Peyer's patch (tissue), 4 donors: ENCODE measurements at regions not wholly inside any gene's neighbourhood (a gene's known extent, or its start where the extent isn't known, plus 50 kb on each side); places are given as distances from the start of the nearest gene placed in this dataset.

Experiments
- DNase-seq, 3 donors: peaks; one replicate each; pipeline ENCODE4 v3.0.0-alpha.2; 2017 to 2019
- H3K27ac ChIP-seq, 4 donors: fragments of 200-600 bp; sonication (generic); one replicate each; pipeline ENCODE4 v1.5.1; 2016 to 2019
- H3K27me3 ChIP-seq, 2 donors: fragments of 200-600 bp; sonication (generic); one replicate each; pipeline ENCODE4 v1.5.1; 2019
- H3K36me3 ChIP-seq, 3 donors: fragments of 200-600 bp; sonication (generic); one replicate each; pipeline ENCODE4 v1.5.1; 2016 to 2019
- H3K4me1 ChIP-seq, 4 donors: fragments of 200-600 bp; sonication (generic); one replicate each; pipeline ENCODE4 v1.5.1; 2016 to 2019
- H3K4me3 ChIP-seq, 4 donors: fragments of 200-600 bp; sonication (generic); 1 replicate in 3 of 4; 2 replicates in 1 of 4; pipeline ENCODE4 v1.5.1; 2016 to 2019; ENCODE audit warnings: mild to moderate bottlenecking in 1 of 4
- H3K9me3 ChIP-seq, 4 donors: fragments of 200-600 bp; sonication (generic); one replicate each; pipeline ENCODE4 v1.5.1; 2016 to 2019; ENCODE audit warnings: mild to moderate bottlenecking in 1 of 4
- POLR2A ChIP-seq, 2 donors: fragments of 450-650 bp; IDR thresholded peaks; one replicate each; pipeline ENCODE4 v1.5.1; 2017; ENCODE audit warnings: antibody characterized with exemption in 2 of 2, mild to moderate bottlenecking in 2 of 2, moderate library complexity in 2 of 2
- TF ChIP-seq, protein P1 (sequence below), 6 experiments: fragments of 450-650 bp in 4 of 6; fragments of 200-600 bp in 2 of 6; sonication (generic) in 1 of 6; IDR thresholded peaks; one replicate each; pipeline ENCODE4 v1.5.1; 2017 to 2019; ENCODE audit warnings: antibody characterized with exemption in 6 of 6, mild to moderate bottlenecking in 3 of 6, moderate library complexity in 1 of 6

- no peaks in the 10 kb centered on the region for H3K9me3 ChIP-seq
- no peaks in the 10 kb centered on the region for H3K36me3 ChIP-seq
- DNase-seq: no peak
- no peak overlapping the region for H3K4me3 ChIP-seq
- H3K27ac ChIP-seq: no peak overlapping the region
- no peaks in the 10 kb centered on the region for H3K4me1 ChIP-seq
- H3K27me3 ChIP-seq: no peaks in the 10 kb centered on the region
- TF ChIP-seq, protein P1, sequence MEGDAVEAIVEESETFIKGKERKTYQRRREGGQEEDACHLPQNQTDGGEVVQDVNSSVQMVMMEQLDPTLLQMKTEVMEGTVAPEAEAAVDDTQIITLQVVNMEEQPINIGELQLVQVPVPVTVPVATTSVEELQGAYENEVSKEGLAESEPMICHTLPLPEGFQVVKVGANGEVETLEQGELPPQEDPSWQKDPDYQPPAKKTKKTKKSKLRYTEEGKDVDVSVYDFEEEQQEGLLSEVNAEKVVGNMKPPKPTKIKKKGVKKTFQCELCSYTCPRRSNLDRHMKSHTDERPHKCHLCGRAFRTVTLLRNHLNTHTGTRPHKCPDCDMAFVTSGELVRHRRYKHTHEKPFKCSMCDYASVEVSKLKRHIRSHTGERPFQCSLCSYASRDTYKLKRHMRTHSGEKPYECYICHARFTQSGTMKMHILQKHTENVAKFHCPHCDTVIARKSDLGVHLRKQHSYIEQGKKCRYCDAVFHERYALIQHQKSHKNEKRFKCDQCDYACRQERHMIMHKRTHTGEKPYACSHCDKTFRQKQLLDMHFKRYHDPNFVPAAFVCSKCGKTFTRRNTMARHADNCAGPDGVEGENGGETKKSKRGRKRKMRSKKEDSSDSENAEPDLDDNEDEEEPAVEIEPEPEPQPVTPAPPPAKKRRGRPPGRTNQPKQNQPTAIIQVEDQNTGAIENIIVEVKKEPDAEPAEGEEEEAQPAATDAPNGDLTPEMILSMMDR (IDR thresholded peaks at IDR 0.05): no peak
- TF ChIP-seq POLR2A (IDR thresholded peaks at IDR 0.05): no peak
Observed at GRCh38 chr12:92259291-92259690, 113.6 kb upstream of the BTG1 start.

- no peak for DNase-seq
- H3K9me3 ChIP-seq: no peaks in the 10 kb centered on the region
- H3K4me3 ChIP-seq: no peak overlapping the region
- H3K27me3 ChIP-seq: no peaks in the 10 kb centered on the region
- TF ChIP-seq, protein P1 (IDR thresholded peaks at IDR 0.05): no peak
- no peak for TF ChIP-seq POLR2A (IDR thresholded peaks at IDR 0.05)
- H3K27ac ChIP-seq: no peak overlapping the region
- no peaks in the 10 kb centered on the region for H3K36me3 ChIP-seq
- no peaks in the 10 kb centered on the region for H3K4me1 ChIP-seq
Observed at GRCh38 chr12:92257261-92257660, 111.6 kb upstream of the BTG1 start.

GRCh38 chr12:92255741-92256140 is 110.1 kb upstream of the BTG1 start:
- Histone ChIP-seq H3K27me3 (no peaks in the 10 kb centered on the region), H3K36me3 (no peaks in the 10 kb centered on the region), H3K4me3 (no peak overlapping the region), H3K4me1 (no peaks in the 10 kb centered on the region), H3K9me3 (no peaks in the 10 kb centered on the region), H3K27ac (no peak overlapping the region)
- DNase-seq: no peak
- TF ChIP-seq, protein P1 (IDR thresholded peaks at IDR 0.05): no peak
- TF ChIP-seq POLR2A (IDR thresholded peaks at IDR 0.05): no peak

DNA sequence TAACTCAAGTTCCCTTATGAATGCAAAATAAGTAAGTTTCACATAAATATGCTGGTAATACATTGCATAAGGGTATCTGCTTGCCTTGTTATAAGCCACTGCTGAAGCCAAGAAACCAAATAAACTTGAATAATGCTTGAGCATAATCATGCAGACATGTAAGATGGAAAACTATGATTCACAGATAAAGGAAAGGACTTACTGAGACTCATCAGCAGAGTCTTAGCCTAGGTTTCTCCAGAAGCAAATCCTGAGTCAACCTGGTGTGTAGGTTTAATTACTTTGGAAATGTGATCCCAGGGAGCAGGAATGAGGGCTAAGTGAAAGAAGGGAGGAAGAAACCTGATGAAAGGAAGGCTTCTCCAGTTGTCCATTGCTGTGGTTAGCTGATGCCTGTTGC is 107.7 kb upstream of the BTG1 start:
- Histone ChIP-seq H3K4me3 (no peak overlapping the region), H3K27ac (no peak overlapping the region), H3K9me3 (no peaks in the 10 kb centered on the region), H3K27me3 (no peaks in the 10 kb centered on the region), H3K4me1 (no peaks in the 10 kb centered on the region), H3K36me3 (no peaks in the 10 kb centered on the region)
- DNase-seq: no peak
- TF ChIP-seq POLR2A (IDR thresholded peaks at IDR 0.05): no peak
- TF ChIP-seq, protein P1 (IDR thresholded peaks at IDR 0.05): no peak

DNA sequence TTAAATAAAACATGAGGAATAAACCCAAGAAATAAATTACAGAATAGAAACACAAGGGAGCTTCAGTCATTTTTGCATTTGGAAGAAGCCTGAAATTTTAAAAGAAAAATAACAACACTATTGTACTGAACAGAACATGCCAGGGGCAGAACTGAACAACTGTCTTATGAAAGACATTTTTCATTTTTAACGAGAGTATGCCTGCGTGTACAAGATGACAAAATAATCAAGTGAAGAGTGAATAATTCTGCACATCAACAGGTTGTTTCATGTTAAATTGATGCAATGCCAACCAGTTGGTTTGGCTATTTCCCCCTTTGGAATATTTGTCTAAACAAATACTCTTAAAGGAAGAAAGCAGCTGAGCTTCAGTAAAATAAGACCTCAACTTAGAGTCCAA is 103.3 kb upstream of the BTG1 start:
- no peaks in the 10 kb centered on the region for H3K9me3 ChIP-seq
- H3K4me1 ChIP-seq: no peaks in the 10 kb centered on the region
- no peaks in the 10 kb centered on the region for H3K36me3 ChIP-seq
- H3K27me3 ChIP-seq: no peaks in the 10 kb centered on the region
- H3K4me3 ChIP-seq: no peak overlapping the region
- H3K27ac ChIP-seq: no peak overlapping the region
- TF ChIP-seq, protein P1 (IDR thresholded peaks at IDR 0.05): no peak
- no peak for TF ChIP-seq POLR2A (IDR thresholded peaks at IDR 0.05)
- no peak for DNase-seq

- H3K4me1 ChIP-seq: no peaks in the 10 kb centered on the region
- H3K9me3 ChIP-seq: no peaks in the 10 kb centered on the region
- H3K27me3 ChIP-seq: no peaks in the 10 kb centered on the region
- TF ChIP-seq, protein P1 (IDR thresholded peaks at IDR 0.05): peak in 1 of 6 experiments; percentile 4
- no peak for TF ChIP-seq POLR2A (IDR thresholded peaks at IDR 0.05)
- DNase-seq: no peak
- H3K36me3 ChIP-seq: no peaks in the 10 kb centered on the region
- peak overlapping the region in 3 of 4 donors; percentile 3 to 61 (median 13) for H3K27ac ChIP-seq
- H3K4me3 ChIP-seq: no peak overlapping the region
Observed at GRCh38 chr12:92244036-92244435, 98.4 kb upstream of the BTG1 start.
